Esophagus muscularis mucosa (tissue), 4 donors: ENCODE measurements at regions not wholly inside any gene's neighbourhood (a gene's known extent, or its start where the extent isn't known, plus 50 kb on each side); places are given as distances from the start of the nearest gene placed in this dataset.

ENCODE experiments used
- CTCF ChIP-seq, 3 experiments: fragments of 200-600 bp in 2 of 3; fragments of 450-650 bp in 1 of 3; sonication (generic) in 2 of 3; IDR thresholded peaks; one replicate each; pipeline ENCODE4 v1.5.1; 2017 to 2019; ENCODE audit warnings: antibody characterized with exemption in 3 of 3, mild to moderate bottlenecking in 2 of 3, moderate library complexity in 1 of 3
- EP300 ChIP-seq: sonication (generic); formaldehyde crosslinking; IDR thresholded peaks from one replicate; pipeline ENCODE4 v1.6.1; 2017; ENCODE audit warnings: antibody characterized with exemption
- POLR2A ChIP-seq: fragments of 450-650 bp; IDR thresholded peaks from one replicate; pipeline ENCODE4 v1.6.1; 2017; ENCODE audit warnings: antibody characterized with exemption, moderate library complexity, mild to moderate bottlenecking, low read depth

DNA sequence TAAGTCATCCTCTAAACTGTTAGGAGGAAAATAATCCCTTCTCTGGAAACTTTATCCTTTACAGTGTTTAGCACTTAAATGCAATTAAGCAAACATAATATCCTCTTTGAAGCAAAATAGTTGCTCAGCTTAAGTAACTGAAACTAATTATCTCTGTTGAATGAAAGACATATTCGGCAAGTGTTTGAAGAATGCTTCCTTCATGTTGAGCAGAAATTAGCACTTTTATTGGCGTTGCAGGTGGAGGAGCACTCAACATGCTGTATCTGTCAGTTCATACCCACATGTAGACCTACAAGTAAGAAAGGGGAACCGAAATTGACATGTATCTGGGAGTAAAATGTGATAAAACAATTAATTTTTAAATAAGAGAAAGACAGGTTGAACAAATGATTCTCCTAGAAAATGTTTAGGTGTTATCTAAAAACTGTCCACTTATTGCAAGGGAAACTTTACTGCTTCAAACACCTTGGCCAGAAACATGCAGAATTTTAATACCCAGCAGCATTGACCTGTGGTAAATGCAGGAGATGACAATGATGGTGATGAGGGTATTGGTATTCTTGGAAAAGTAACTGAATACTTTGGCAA is 987.0 kb upstream of the MAP3K7 start:
- TF ChIP-seq EP300 (no peak), CTCF (IDR thresholded peaks at IDR 0.05) (no peak), POLR2A (no peak)
